Hepatocyte (in vitro differentiated cells): ENCODE measurements at regions not wholly inside any gene's neighbourhood (a gene's known extent, or its start where the extent isn't known, plus 50 kb on each side); places are given as distances from the start of the nearest gene placed in this dataset.
"Not testable (repeated sequence)": the region's sequence is repeated elsewhere in the genome, so short reads cannot be mapped to it uniquely, and the experiment has no call there.

Source experiments
- DNase-seq: peaks from one replicate; pipeline ENCODE4 v3.0.0-alpha.2; 2016; ENCODE audit warnings: low spot score
- H2AFZ ChIP-seq: fragments of 200-600 bp; sonication (generic); 2 replicates; pipeline ENCODE4 v1.6.0; 2016; ENCODE audit warnings: antibody characterized with exemption, mild to moderate bottlenecking
- H3K27ac ChIP-seq: fragments of 200-600 bp; sonication (generic); 2 replicates; pipeline ENCODE4 v1.5.1; 2016; ENCODE audit warnings: mild to moderate bottlenecking
- H3K27me3 ChIP-seq: fragments of 200-600 bp; sonication (generic); 2 replicates; pipeline ENCODE4 v1.6.1; 2016
- H3K36me3 ChIP-seq: fragments of 200-600 bp; sonication (generic); replicated peaks from 2 replicates; pipeline ENCODE4 v1.5.1; 2016; ENCODE audit warnings: low read depth; ENCODE audit not compliant: insufficient read depth
- H3K4me1 ChIP-seq: fragments of 200-600 bp; sonication (generic); 2 replicates; pipeline ENCODE4 v1.5.1; 2016; ENCODE audit warnings: mild to moderate bottlenecking, moderate library complexity; ENCODE audit not compliant: insufficient read depth
- H3K4me2 ChIP-seq: fragments of 200-600 bp; sonication (generic); 2 replicates; pipeline ENCODE4 v1.6.0; 2016
- H3K4me3 ChIP-seq: fragments of 200-600 bp; sonication (generic); 2 replicates; pipeline ENCODE4 v1.5.1; 2016; ENCODE audit warnings: mild to moderate bottlenecking
- H3K79me2 ChIP-seq: fragments of 200-600 bp; sonication (generic); 2 replicates; pipeline ENCODE4 v1.6.0; 2017; ENCODE audit warnings: mild to moderate bottlenecking
- H3K9me2 ChIP-seq: fragments of 200-600 bp; sonication (generic); replicated peaks from 2 replicates; pipeline ENCODE4 v1.6.0; 2017; ENCODE audit warnings: mild to moderate bottlenecking; ENCODE audit not compliant: insufficient read depth
- H3K9me3 ChIP-seq: fragments of 200-600 bp; sonication (generic); 2 replicates; pipeline ENCODE4 v1.5.1; 2016; ENCODE audit warnings: low read depth, mild to moderate bottlenecking
- H4K20me1 ChIP-seq: fragments of 200-600 bp; sonication (generic); 2 replicates; pipeline ENCODE4 v1.6.0; 2016; ENCODE audit warnings: mild to moderate bottlenecking; ENCODE audit not compliant: insufficient read depth, poor library complexity, severe bottlenecking
- EZH2 ChIP-seq: fragments of 200-600 bp; sonication (generic); IDR thresholded peaks from 2 replicates; pipeline ENCODE4 v1.6.1; 2016; ENCODE audit warnings: antibody characterized with exemption, mild to moderate bottlenecking, borderline replicate concordance
- EZH2phosphoT487 ChIP-seq: fragments of 200-600 bp; sonication (generic); IDR thresholded peaks from one replicate; pipeline ENCODE4 v1.6.1; 2018; ENCODE audit warnings: antibody characterized with exemption, mild to moderate bottlenecking, low read depth, moderate library complexity; ENCODE audit not compliant: unreplicated experiment, severe bottlenecking
- WGBS: methylation state at CpG from one replicate; pipeline ENCODE4 v1.1.6; 2016; ENCODE audit warnings: low lambda C conversion rate; ENCODE audit errors: missing lambda C conversion rate; 5-methylcytosine and 5-hydroxymethylcytosine counted together
- TF ChIP-seq, protein P1 (sequence below): fragments of 200-600 bp; sonication (generic); IDR thresholded peaks from 2 replicates; pipeline ENCODE4 v1.5.1; 2016; ENCODE audit warnings: antibody characterized with exemption, mild to moderate bottlenecking; ENCODE audit not compliant: poor library complexity

DNA sequence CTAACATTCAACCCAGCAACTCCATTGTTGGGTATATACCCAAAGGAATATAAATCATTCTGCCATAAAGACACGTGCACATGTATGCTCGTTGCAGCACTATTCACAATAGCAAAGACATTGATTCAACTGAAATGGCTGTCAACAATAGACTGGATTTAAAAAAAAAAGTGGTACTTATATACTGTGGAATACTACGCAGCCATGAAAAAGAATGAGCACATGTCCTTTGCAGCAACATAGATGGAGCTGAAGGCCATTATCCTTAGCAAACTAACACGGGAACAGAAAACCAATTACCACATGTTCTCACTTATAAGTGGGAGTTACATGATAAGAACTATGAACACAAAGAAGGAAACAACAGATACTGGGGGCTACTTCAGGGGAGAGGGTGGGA lies 74.0 kb upstream of the FMNL2 start:
- H4K20me1 ChIP-seq, result no peaks in the 10 kb centered on the region
- no peaks in the 10 kb centered on the region for H3K27me3 ChIP-seq
- no peak overlapping the region for H3K27ac ChIP-seq
- no peak for DNase-seq
- H3K36me3 ChIP-seq, result no peaks in the 10 kb centered on the region
- TF ChIP-seq, protein P1, sequence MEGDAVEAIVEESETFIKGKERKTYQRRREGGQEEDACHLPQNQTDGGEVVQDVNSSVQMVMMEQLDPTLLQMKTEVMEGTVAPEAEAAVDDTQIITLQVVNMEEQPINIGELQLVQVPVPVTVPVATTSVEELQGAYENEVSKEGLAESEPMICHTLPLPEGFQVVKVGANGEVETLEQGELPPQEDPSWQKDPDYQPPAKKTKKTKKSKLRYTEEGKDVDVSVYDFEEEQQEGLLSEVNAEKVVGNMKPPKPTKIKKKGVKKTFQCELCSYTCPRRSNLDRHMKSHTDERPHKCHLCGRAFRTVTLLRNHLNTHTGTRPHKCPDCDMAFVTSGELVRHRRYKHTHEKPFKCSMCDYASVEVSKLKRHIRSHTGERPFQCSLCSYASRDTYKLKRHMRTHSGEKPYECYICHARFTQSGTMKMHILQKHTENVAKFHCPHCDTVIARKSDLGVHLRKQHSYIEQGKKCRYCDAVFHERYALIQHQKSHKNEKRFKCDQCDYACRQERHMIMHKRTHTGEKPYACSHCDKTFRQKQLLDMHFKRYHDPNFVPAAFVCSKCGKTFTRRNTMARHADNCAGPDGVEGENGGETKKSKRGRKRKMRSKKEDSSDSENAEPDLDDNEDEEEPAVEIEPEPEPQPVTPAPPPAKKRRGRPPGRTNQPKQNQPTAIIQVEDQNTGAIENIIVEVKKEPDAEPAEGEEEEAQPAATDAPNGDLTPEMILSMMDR, result no peak
- no peak for TF ChIP-seq EZH2phosphoT487
- no peak for TF ChIP-seq EZH2
- H3K9me3 ChIP-seq, result no peaks in the 10 kb centered on the region
- WGBS, result 88% methylated on average over 4 of the region's 4 CpGs
- no peaks in the 10 kb centered on the region for H3K4me1 ChIP-seq
- H3K4me3 ChIP-seq, result no peak overlapping the region
- no peaks in the 10 kb centered on the region for H3K9me2 ChIP-seq
- H3K79me2 ChIP-seq, result no peaks in the 10 kb centered on the region
- no peak overlapping the region for H2AFZ ChIP-seq
- H3K4me2 ChIP-seq, result no peak overlapping the region

DNA sequence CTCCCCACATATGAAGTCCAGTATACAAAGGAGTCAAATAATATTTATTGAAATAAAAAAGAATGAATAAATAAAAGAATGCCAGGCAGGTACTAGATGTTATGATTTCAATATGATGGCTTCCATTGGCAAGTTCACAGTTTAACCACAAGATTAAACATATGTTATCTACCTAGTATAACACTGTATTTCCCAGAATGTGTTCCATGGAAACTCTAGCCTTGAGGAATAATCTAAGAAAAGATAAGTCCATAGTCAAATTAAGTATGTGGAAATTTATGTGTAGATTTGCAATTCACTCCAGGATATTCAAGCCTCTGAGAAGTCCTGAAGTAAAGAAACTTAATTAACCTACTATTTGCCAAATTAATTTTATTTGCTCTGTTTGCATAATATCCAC lies 71.1 kb upstream of the FMNL2 start:
- no peak overlapping the region for H3K4me3 ChIP-seq
- H3K4me1 ChIP-seq, result no peaks in the 10 kb centered on the region
- H3K4me2 ChIP-seq, result no peak overlapping the region
- H3K27me3 ChIP-seq, result no peaks in the 10 kb centered on the region
- H3K9me2 ChIP-seq, result no peaks in the 10 kb centered on the region
- H3K27ac ChIP-seq, result no peak overlapping the region
- H3K79me2 ChIP-seq, result no peaks in the 10 kb centered on the region
- no peak overlapping the region for H2AFZ ChIP-seq
- H4K20me1 ChIP-seq, result no peaks in the 10 kb centered on the region
- TF ChIP-seq, protein P1, result no peak
- TF ChIP-seq EZH2 (no peak), EZH2phosphoT487 (no peak)
- no peak for DNase-seq
- no peaks in the 10 kb centered on the region for H3K9me3 ChIP-seq
- H3K36me3 ChIP-seq, result no peaks in the 10 kb centered on the region

DNA sequence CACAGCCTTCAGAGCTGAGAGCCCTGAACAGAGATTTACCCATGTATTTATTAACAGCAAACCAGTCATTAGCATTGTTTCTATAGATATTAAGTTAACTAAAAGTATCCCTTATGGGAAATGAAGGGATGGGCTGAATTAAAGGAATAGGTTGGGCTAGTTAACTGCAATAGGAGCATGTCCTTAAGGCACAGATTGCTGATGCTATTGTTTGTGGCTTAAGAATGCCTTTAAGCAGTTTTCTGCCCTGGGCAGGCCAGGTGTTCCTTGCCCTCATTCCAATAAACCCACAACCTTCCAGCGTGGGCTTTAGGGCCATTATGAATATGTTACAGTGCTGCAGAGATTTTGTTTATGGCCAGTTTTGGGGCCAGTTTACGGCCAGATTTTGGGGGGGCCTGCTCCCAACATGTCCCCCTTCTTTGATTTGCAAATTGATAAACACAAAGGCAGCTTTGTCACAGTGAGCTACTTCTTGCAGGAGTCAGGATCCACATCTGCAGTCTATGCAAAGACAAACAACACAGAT lies 61.2 kb upstream of the FMNL2 start:
- not testable (repeated sequence) for H3K4me3 ChIP-seq, H2AFZ ChIP-seq, H4K20me1 ChIP-seq, H3K79me2 ChIP-seq, DNase-seq, H3K9me2 ChIP-seq, H3K9me3 ChIP-seq, H3K4me1 ChIP-seq, H3K36me3 ChIP-seq, H3K4me2 ChIP-seq, H3K27me3 ChIP-seq, H3K27ac ChIP-seq
- WGBS, result 76% methylated on average over 2 of the region's 2 CpGs

DNA sequence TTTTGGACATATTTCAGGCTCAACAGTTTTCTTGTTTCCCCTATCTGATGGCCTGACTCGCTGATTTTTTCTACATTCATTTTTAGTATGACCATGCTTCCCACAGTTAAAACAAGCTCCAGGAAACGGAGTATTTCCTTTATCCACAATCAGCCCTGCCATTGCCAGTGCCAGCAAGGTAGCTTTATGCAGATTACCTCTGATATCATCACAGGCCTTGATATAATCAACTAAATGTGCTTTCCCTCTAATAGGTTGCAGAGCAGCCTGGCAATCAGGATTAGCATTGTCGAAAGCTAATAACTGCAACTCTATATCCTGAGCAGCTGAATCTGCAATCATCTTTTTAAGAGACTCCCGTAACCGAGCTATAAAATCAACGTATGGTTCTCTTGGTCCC lies 57.1 kb upstream of the FMNL2 start:
- not testable (repeated sequence) for H3K36me3 ChIP-seq, DNase-seq, H3K27me3 ChIP-seq, H3K27ac ChIP-seq, H3K79me2 ChIP-seq, H3K4me3 ChIP-seq, H4K20me1 ChIP-seq, H2AFZ ChIP-seq, H3K4me1 ChIP-seq, H3K9me3 ChIP-seq, H3K4me2 ChIP-seq, H3K9me2 ChIP-seq
- 77% methylated on average over 6 of the region's 6 CpGs for WGBS

DNA sequence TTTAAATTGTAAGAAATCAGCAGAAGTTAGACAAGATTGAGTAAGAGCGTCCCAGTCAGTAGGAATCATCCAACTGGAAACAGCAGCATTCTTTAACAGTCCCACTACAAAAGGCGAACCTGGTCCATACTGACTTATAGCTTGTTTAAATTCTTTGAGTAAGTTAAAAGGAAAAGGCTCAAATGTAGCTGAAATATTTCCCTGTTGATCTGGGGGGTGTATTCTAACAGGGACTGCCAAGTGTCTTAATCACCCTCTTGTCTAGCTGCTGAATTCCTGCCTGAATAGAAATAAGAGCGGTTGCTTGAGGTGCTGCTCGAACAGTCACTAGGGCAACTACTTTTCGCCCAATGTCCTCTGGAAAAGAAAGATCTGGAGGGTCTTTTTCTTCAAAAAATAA lies 56.4 kb upstream of the FMNL2 start:
- no peak for TF ChIP-seq EZH2phosphoT487
- TF ChIP-seq, protein P1, result no peak
- no peak for TF ChIP-seq EZH2
- Histone ChIP-seq H3K9me2 (no peaks in the 10 kb centered on the region), H3K4me1 (no peaks in the 10 kb centered on the region), H3K4me3 (no peak overlapping the region), H3K79me2 (no peaks in the 10 kb centered on the region), H3K36me3 (no peaks in the 10 kb centered on the region), H3K9me3 (no peaks in the 10 kb centered on the region), H3K27me3 (no peaks in the 10 kb centered on the region), H4K20me1 (no peaks in the 10 kb centered on the region), H3K4me2 (no peak overlapping the region), H2AFZ (no peak overlapping the region), H3K27ac (no peak overlapping the region)
- 86% methylated on average over 5 of the region's 5 CpGs for WGBS
- DNase-seq, result no peak

DNA sequence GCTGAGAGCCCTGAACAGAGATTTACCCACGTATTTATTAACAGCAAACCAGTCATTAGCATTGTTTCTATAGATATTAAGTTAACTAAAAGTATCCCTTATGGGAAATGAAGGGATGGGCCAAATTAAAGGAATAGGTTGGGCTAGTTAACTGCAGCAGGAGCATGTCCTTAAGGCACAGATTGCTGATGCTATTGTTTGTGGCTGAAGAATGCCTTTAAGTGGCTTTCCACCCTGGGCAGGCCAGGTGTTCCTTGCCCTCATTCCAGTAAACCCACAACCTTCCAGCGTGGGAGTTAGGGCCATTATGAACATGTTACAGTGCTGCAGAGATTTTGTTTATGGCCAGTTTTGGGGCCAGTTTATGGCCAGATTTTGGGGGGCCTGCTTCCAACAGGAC lies 55.6 kb upstream of the FMNL2 start:
- not testable (repeated sequence) for H2AFZ ChIP-seq, H3K27ac ChIP-seq, H3K4me1 ChIP-seq, DNase-seq, H3K4me2 ChIP-seq, H3K79me2 ChIP-seq, H3K9me3 ChIP-seq, H3K36me3 ChIP-seq, H3K9me2 ChIP-seq, H3K27me3 ChIP-seq, H4K20me1 ChIP-seq, H3K4me3 ChIP-seq
- WGBS, result 83% methylated on average over 2 of the region's 2 CpGs
